ENCODE measurements at regions not wholly inside any gene's neighbourhood (a gene's known extent, or its start where the extent isn't known, plus 50 kb on each side); places are given as distances from the start of the nearest gene placed in this dataset.

GRCh38 chr20:4322499-4322898, 73.4 kb upstream of the ADRA1D start:
- TF ChIP-seq POLR2A (IDR thresholded peaks at IDR 0.05) = no peak
- TF ChIP-seq, protein P1, sequence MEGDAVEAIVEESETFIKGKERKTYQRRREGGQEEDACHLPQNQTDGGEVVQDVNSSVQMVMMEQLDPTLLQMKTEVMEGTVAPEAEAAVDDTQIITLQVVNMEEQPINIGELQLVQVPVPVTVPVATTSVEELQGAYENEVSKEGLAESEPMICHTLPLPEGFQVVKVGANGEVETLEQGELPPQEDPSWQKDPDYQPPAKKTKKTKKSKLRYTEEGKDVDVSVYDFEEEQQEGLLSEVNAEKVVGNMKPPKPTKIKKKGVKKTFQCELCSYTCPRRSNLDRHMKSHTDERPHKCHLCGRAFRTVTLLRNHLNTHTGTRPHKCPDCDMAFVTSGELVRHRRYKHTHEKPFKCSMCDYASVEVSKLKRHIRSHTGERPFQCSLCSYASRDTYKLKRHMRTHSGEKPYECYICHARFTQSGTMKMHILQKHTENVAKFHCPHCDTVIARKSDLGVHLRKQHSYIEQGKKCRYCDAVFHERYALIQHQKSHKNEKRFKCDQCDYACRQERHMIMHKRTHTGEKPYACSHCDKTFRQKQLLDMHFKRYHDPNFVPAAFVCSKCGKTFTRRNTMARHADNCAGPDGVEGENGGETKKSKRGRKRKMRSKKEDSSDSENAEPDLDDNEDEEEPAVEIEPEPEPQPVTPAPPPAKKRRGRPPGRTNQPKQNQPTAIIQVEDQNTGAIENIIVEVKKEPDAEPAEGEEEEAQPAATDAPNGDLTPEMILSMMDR (IDR thresholded peaks at IDR 0.05) = no peak
